ENCODE measurements at regions not wholly inside any gene's neighbourhood (a gene's known extent, or its start where the extent isn't known, plus 50 kb on each side); places are given as distances from the start of the nearest gene placed in this dataset.

GRCh38 chr12:107406932-107407331 lies 278.7 kb upstream of the PWP1 start:
- no peak for TF ChIP-seq CTCF (IDR thresholded peaks at IDR 0.05)
- intact Hi-C loops (cut with DNase I) = loop anchor here in 1 of 3 donors (5.0 kb wide), 1 partner anchor 275 kb away; no protein-coding TSS in a partner anchor
- no peak for DNase-seq
- Histone ChIP-seq H3K4me1 (no peaks in the 10 kb centered on the region), H3K36me3 (no peaks in the 10 kb centered on the region), H3K27ac (no peak overlapping the region), H3K9me3 (no peaks in the 10 kb centered on the region), H3K27me3 (no peaks in the 10 kb centered on the region), H3K4me3 (no peak overlapping the region)
- no peak for ATAC-seq
- 45 to 64% methylated on average over 5 of the region's 5 CpGs for WGBS, 2 donors
- FAIRE-seq = no peak

GRCh38 chr12:107411792-107412535 lies 273.6 kb upstream of the PWP1 start:
- Histone ChIP-seq H3K27ac (no peak overlapping the region), H3K27me3 (no peaks in the 10 kb centered on the region), H3K9me3 (no peaks in the 10 kb centered on the region), H3K36me3 (no peaks in the 10 kb centered on the region), H3K4me3 (no peak overlapping the region), H3K4me1 (no peaks in the 10 kb centered on the region)
- DNase-seq = no peak
- 82 to 88% methylated on average over 14 of the region's 14 CpGs for WGBS, 2 donors
- intact Hi-C loops (cut with DNase I) = no loop called here
- no peak for ATAC-seq
- FAIRE-seq = no peak
- no peak for TF ChIP-seq CTCF (IDR thresholded peaks at IDR 0.05)

- no peaks in the 10 kb centered on the region for H3K27me3 ChIP-seq
- H3K27ac ChIP-seq = no peak overlapping the region
- H3K4me1 ChIP-seq = no peaks in the 10 kb centered on the region
- WGBS, 2 donors = 79 to 85% methylated on average over 7 of the region's 7 CpGs
- H3K36me3 ChIP-seq = no peaks in the 10 kb centered on the region
- ATAC-seq = no peak
- intact Hi-C loops (cut with DNase I) = no loop called here
- TF ChIP-seq CTCF (IDR thresholded peaks at IDR 0.05) = no peak
- H3K9me3 ChIP-seq = no peaks in the 10 kb centered on the region
- no peak for DNase-seq
- no peak overlapping the region for H3K4me3 ChIP-seq
- FAIRE-seq = no peak
These were observed 270.5 kb upstream of the PWP1 start for GRCh38 chr12:107415071-107415470.

GRCh38 chr12:107415834-107416233 lies 269.8 kb upstream of the PWP1 start:
- Histone ChIP-seq H3K4me1 (no peaks in the 10 kb centered on the region), H3K27me3 (no peaks in the 10 kb centered on the region), H3K27ac (no peak overlapping the region), H3K9me3 (no peaks in the 10 kb centered on the region), H3K36me3 (no peaks in the 10 kb centered on the region), H3K4me3 (no peak overlapping the region)
- no peak for TF ChIP-seq CTCF (IDR thresholded peaks at IDR 0.05)
- 69 to 75% methylated on average over 8 of the region's 8 CpGs for WGBS, 2 donors
- intact Hi-C loops (cut with DNase I) = no loop called here
- no peak for FAIRE-seq
- DNase-seq = no peak
- ATAC-seq = no peak

- H3K27me3 ChIP-seq = no peaks in the 10 kb centered on the region
- H3K9me3 ChIP-seq = no peaks in the 10 kb centered on the region
- WGBS, 2 donors = 62 to 74% methylated on average over 5 of the region's 5 CpGs
- ATAC-seq (no peak), DNase-seq (no peak), FAIRE-seq (no peak)
- no peak overlapping the region for H3K27ac ChIP-seq
- H3K36me3 ChIP-seq = no peaks in the 10 kb centered on the region
- no peak overlapping the region for H3K4me3 ChIP-seq
- intact Hi-C loops (cut with DNase I) = no loop called here
- TF ChIP-seq CTCF (IDR thresholded peaks at IDR 0.05) = no peak
- no peaks in the 10 kb centered on the region for H3K4me1 ChIP-seq
These were observed 268.6 kb upstream of the PWP1 start for GRCh38 chr12:107417004-107417403.
